Stimulated activated CD4-positive, alpha-beta T cell treated with anti-CD3 and anti-CD28 coated beads, Interleukin-15, amount 100 ng/mL, for 24 hours (primary cell): ENCODE measurements at regions not wholly inside any gene's neighbourhood (a gene's known extent, or its start where the extent isn't known, plus 50 kb on each side); places are given as distances from the start of the nearest gene placed in this dataset.

Experiments
- DNase-seq: peaks from one replicate; pipeline ENCODE4 v3.0.0-alpha.2; 2020

GRCh38 chr11:112403432-112403831 is 142.8 kb upstream of the PLET1 start:
- DNase-seq: no peak

DNA sequence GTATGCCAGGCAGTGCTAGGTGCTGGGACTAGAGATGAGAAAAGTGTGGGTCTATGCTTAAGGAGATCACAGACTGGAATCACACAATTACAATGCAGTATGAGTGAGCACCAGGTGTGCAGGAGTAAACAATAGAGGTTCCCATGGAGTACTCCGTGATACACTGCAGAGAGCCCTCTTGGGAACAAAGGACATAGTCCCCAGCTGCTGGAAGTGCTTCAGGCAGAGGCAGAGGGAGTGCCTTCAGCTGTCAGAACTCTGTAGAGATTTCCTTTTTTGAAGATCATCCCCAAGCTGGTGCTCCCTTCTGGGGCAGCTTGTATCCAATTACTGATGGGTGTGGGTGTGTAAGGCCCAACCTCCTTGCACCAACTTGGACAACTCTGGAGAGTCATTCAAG is 143.5 kb upstream of the PLET1 start:
- DNase-seq: no peak

- DNase-seq: no peak
Observed at GRCh38 chr11:112408517-112408916, 147.9 kb upstream of the PLET1 start.

DNA sequence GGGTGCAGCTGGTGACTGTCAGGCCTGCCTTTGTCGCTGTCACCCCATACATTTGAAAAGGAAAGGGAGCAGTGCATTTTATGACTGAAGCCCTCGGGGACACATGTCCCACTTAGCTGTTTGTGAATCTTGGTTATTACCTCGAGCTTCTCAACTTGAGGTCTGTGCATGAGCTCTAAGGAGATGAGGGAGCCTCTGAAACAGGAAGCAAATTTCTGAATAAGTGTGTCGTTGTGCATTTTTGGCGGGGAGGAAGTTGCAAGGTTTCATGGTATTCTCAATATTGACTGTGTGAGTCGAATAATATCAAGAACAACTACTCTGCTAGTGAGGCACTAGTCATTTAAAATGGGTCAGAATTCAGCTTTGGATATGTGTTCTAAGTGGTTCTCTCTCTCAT is 149.7 kb upstream of the PLET1 start:
- no peak for DNase-seq

DNA sequence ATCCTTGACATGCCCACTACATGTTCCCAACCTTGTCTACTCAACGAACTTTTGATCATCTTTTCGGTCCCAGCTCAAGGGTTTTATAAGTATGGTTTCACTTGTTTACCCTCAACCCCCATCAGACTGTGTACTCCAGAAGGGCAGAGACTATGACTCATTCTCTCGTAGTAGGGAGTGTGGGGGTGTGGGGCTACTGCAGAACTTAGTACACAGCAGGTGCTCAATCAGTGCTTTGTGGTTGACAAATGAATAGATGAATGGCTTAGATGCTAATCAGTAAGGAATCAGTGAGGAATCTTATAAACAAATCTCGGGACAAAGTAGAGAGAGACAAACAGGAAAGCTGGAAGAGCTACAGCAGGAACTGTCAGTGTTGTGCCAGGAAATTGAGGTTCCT is 151.7 kb upstream of the PLET1 start:
- no peak for DNase-seq

DNA sequence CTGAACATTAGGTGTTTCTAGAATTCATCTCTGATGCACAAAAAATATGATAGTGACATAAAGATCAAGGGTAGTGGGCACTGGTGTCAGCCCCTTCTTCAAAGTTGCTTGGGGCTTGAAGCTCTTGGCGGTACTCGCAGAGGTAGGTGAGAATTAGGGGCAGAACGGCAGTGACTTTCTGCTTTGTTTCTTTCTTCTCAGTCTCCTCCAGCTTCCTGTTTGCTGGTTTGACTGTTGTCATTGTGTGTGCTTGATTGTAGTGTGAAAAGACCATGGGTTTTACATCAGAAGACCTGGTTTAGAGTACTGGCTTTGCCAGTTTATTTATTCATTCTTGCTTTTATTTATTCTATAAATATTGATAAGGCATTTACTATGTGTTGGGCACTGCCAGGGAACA is 156.7 kb upstream of the PLET1 start:
- no peak for DNase-seq

DNA sequence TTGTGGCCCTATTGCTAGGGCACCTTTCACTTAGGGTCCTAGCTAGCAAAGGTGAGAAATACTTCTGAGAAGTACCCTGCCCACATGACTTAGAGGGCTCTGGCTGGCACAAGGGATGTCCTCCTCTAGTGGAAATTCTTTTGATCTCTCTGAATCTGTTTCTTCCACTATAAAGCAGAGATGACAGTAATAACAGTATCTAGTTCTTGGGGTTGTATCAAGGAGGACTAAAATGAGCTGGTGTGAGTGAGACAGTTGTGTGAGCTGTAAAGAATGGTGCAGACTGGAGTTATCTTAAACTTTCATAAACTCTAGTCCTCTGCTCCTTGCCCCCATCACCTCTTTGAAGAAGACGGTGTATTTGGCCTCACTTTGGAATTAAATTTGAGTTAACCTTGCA is 157.8 kb upstream of the PLET1 start:
- no peak for DNase-seq

DNA sequence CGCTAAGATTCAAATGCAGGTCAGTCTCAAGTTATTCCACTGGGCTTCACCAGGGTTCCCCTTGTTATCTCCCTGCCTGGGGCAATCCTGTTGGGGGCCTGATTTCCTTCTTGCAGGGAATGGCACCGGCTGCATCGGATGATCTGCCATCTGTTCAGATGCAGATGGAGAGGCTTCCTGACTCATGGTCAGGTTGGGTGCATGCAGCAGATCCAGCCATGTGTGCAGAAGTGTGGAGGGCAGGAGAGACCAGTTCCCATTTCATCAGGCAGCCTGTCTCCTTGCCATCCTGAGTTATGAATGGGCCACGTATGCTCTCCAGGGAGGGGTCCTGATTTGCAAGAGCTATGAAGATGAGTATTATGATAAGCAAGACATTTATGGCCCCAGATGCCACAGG is 161.2 kb upstream of the PLET1 start:
- no peak for DNase-seq

- no peak for DNase-seq
Observed at GRCh38 chr11:112425121-112425520, 164.5 kb upstream of the PLET1 start.

- no peak for DNase-seq
Observed at GRCh38 chr11:112437096-112437495, 176.4 kb upstream of the PLET1 start.

DNA sequence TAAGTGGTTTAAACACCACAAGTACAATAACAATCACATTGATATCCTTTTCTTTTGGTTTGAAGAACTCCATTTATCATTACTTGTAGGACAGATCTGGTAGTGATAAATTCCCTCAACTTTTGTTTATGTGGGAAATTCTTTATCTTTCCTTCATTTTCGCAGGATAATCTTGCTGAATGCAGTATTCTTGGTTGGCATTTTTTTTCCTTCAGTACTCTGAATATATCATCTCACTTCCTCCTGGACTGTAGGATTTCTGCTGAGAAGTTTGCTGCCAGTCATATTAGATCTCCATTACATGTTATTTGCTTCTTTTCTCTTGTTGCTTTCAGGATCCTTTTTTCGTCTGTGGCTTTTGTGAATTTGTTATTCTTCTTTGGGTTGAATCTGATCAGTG is 179.0 kb upstream of the PLET1 start:
- no peak for DNase-seq

DNA sequence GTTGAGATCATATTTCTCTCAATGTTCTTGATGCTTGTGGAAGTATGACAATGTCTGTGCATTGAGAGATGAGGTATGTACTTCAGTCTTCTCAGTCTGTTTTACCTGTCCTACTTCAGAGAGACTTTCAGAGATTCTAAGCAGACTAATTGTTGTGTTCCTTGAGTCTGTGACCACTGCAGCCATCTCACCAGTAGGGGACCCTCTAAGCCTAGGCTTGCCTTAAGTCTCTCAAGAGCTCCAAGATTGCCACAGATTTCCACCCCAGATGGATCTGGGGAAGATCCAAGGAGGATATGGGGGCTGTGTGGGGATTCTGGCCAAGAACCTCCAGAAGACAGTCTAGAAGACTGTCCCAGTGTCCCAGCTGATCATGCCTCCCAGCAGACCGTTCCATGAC is 179.9 kb upstream of the PLET1 start:
- DNase-seq: no peak

- DNase-seq: no peak
Observed at GRCh38 chr11:112448168-112448567, 187.5 kb upstream of the PLET1 start.

DNA sequence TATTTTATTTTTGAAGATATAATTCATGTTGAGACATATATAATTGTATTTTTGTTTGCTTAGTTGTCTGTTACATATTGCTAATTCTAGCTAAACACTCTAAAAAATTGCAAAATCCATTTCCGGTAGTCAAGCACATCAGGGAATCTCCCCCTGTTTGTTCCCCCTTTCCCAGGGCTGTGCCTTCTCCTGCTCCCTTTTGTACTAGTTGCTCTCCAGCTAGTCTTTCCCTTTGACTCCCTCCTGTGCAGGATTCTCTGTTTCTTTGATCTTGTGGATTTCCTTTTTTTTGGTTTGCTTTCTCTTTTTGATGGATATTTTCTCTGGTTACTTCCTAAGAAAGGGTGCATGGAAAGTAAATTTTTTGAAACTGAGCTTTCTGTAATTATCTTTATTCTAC is 188.1 kb upstream of the PLET1 start:
- no peak for DNase-seq

DNA sequence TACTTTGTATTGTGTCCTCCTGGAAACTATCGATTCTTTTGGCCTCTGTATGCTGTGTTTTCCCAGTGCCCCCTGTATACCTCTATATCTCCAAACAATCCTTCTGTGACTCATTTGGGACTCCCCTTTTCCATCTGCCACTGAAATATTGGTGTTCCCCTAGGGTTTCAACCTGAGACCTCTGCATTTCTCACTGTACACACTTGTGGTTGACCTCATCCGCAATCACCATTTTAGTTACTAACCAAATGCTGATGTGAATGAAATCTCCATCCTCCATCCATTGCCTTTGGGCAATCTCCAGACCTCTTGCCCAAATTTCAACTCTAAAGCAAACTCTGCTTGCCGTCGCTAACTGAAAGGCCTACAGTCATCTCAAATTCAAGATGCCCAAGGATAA is 190.6 kb upstream of the PLET1 start:
- no peak for DNase-seq

- peak; percentile 67 for DNase-seq
Observed at GRCh38 chr11:112453601-112454577, 193.2 kb upstream of the PLET1 start.

DNA sequence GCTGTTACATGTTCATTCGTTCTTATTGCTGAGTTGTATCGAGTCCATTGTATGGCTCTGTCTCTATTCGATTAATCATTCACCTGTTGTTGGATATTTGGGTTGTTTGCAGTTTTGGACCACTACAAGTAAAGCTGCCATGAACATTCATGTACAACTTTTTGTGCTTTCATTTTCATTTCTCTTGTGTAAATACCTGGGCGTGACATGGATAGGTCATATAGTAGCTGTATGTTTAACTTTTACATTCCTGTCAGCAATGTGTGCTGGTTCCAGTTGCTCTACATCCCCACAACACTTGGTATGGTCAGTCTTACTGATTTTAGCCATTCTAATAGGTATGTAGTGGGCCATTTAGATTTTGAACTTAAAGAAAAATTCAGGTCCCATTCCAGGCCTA is 194.2 kb upstream of the PLET1 start:
- DNase-seq: no peak

DNA sequence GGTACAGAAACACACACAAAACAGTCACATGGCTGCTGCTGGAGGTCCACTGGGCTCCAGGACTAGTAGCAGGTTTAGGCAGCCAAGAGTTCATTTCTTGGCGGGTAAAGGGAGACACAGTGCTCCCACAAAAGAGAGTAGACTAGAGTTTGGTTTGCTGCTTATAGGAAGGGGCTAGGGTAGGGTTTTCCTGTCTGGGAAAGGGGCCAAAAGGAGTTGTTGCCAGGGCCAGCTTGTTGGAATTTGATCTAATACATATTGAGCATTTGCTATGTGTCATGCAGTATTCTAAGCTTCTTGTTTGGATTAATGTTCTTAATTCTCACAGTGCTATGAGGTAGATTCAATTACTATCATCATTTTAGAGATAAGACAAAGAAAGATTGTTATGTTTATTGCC is 195.1 kb upstream of the PLET1 start:
- no peak for DNase-seq

- no peak for DNase-seq
Observed at GRCh38 chr11:112457532-112457931, 196.9 kb upstream of the PLET1 start.

GRCh38 chr11:112459001-112459400 is 198.3 kb upstream of the PLET1 start:
- DNase-seq: no peak

GRCh38 chr11:112460141-112460540 is 199.5 kb upstream of the PLET1 start:
- DNase-seq: no peak

- no peak for DNase-seq
Observed at GRCh38 chr11:112464949-112465348, 204.3 kb upstream of the PLET1 start.

- no peak for DNase-seq
Observed at GRCh38 chr11:112465433-112466024, 204.9 kb upstream of the PLET1 start.

- DNase-seq: no peak
Observed at GRCh38 chr11:112467721-112468120, 207.1 kb upstream of the PLET1 start.

DNA sequence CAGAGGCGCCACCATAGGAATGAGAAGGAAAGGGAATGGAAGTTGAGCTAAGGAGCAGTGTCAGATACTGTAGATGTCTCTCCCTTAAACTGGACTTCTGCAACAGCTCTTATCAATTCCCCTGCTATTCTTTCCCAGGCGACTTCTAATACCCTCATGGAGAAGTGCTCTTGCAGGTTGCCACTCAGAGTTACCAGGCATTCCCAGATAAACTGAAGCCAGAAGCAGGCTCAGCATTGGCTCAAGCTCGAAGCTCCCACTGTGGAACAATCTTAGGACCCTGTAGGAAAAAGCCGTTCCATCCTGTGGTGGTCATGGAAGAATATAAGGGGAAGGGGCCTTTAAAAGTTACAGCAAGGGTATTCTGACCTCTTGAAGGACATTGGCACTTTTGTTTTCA is 208.7 kb upstream of the PLET1 start:
- no peak for DNase-seq
